Panc1 (cell line): ENCODE measurements at regions not wholly inside any gene's neighbourhood (a gene's known extent, or its start where the extent isn't known, plus 50 kb on each side); places are given as distances from the start of the nearest gene placed in this dataset.
A peak's percentile ranks its signal among the peaks of the same experiment; 100 is the strongest.

Source experiments
- ATAC-seq: fragments of 200-7000 bp; cut with Tn5 transposase; 2 replicates; pipeline ENCODE4 v1.9.1; 2020; ENCODE audit warnings: mild to moderate bottlenecking, moderate library complexity
- BruUV-seq: library from RNA; stranded (reverse); fragments of 400-500 nt; replicated peaks from 2 replicates; lab custom pipeline; 2021; lab: Mats Ljungman, UMichigan
- CTCF ChIA-PET: fragments of 300-600 bp; sonication (Branson Sonifier 250); formaldehyde crosslinking; loops from one replicate; lab custom pipeline; 2022; ENCODE audit warnings: antibody characterized with exemption; lab: Charles Lee
- POLR2A ChIA-PET: fragments of 300-600 bp; sonication (Branson Sonifier 250); formaldehyde crosslinking; loops from one replicate; lab custom pipeline; 2022; ENCODE audit warnings: antibody characterized with exemption; lab: Charles Lee
- DNase-seq: peaks from one replicate; pipeline ENCODE4 v3.0.0-alpha.2; 2010; ENCODE audit warnings: low read depth, low spot score
- H3K27ac ChIP-seq: 2 replicates; pipeline ENCODE4 v1.5.1; 2011; ENCODE audit warnings: mild to moderate bottlenecking, low read length, inconsistent platforms
- H3K27me3 ChIP-seq: fragments of 200-500 bp; sonication (Bioruptor generic); 2 replicates; pipeline ENCODE4 v1.6.0; 2014; ENCODE audit warnings: low read length, inconsistent platforms; ENCODE audit not compliant: control insufficient read depth, insufficient read depth
- H3K36me3 ChIP-seq: fragments of 200-500 bp; sonication (Bioruptor generic); 2 replicates; pipeline ENCODE4 v1.5.1; 2014; ENCODE audit warnings: inconsistent platforms, mild to moderate bottlenecking, low read length, moderate library complexity; ENCODE audit not compliant: control insufficient read depth, insufficient read depth
- H3K4me1 ChIP-seq: 2 replicates; pipeline ENCODE4 v1.5.1; 2011; ENCODE audit warnings: inconsistent platforms, mild to moderate bottlenecking, low read length, moderate library complexity; ENCODE audit not compliant: control insufficient read depth, insufficient read depth
- H3K4me3 ChIP-seq, 2 experiments: 2 replicates each; pipeline ENCODE4 v1.5.1; 2011 to 2012; ENCODE audit warnings: low read depth in 2 of 2, low read length in 2 of 2, mild to moderate bottlenecking in 2 of 2, inconsistent platforms in 1 of 2, moderate library complexity in 1 of 2
- H3K9me3 ChIP-seq: fragments of 200-500 bp; sonication (Bioruptor generic); 2 replicates; pipeline ENCODE4 v1.5.1; 2014; ENCODE audit warnings: low read depth, mild to moderate bottlenecking, inconsistent platforms, low read length, moderate library complexity; ENCODE audit not compliant: control insufficient read depth, insufficient read depth
- POLR2AphosphoS5 ChIP-seq: IDR thresholded peaks from 2 replicates; pipeline ENCODE4 v1.6.1; 2012; ENCODE audit warnings: mild to moderate bottlenecking, low read depth, low read length, moderate library complexity
- REST ChIP-seq, 2 experiments: IDR thresholded peaks; 2 replicates each; pipeline ENCODE4 v1.6.1; 2011 to 2012; ENCODE audit warnings: low read depth in 2 of 2, control low read depth in 1 of 2, low read length in 1 of 2, mild to moderate bottlenecking in 1 of 2, moderate library complexity in 1 of 2; ENCODE audit not compliant: insufficient read depth in 1 of 2
- SIN3A ChIP-seq: IDR thresholded peaks from 2 replicates; pipeline ENCODE4 v1.6.1; 2012; ENCODE audit warnings: low read depth, mild to moderate bottlenecking, low read length, moderate library complexity, borderline replicate concordance; ENCODE audit not compliant: insufficient read depth
- TCF7L2 ChIP-seq: IDR thresholded peaks from 2 replicates; pipeline ENCODE4 v1.6.1; 2011; ENCODE audit warnings: mild to moderate bottlenecking, low read depth, low read length, inconsistent platforms
- in situ Hi-C: cut with HindIII; loops from 2 replicates; pipeline ENCODE4 v1.10.0; 2016; ENCODE audit warnings: low sequenced_read_pairs, low pct_unique_long_range_greater_than_20kb
- intact Hi-C: fragments of 100-400 bp; cut with micrococcal nuclease; formaldehyde crosslinking; loops from one replicate; pipeline ENCODE4 v1.10.0; 2022; ENCODE audit not compliant: unreplicated experiment
- TF ChIP-seq, protein P1 (sequence below): fragments of 450-650 bp; IDR thresholded peaks from 2 replicates; pipeline ENCODE4 v1.5.1; 2017; ENCODE audit warnings: mild to moderate bottlenecking

- DNase-seq = no peak
- in situ Hi-C loops = no loop called here
- ATAC-seq = no peak
- intact Hi-C loops = no loop called here
- ChIA-PET POLR2A (no interaction called here), CTCF (no interaction called here)
- TF ChIP-seq SIN3A (no peak), REST (IDR thresholded peaks at IDR 0.05; ENCODE audit: insufficient read depth in 1 of 2, low read depth in 2 of 2, low read length in 1 of 2) (no peak), TCF7L2 (no peak), POLR2AphosphoS5 (no peak)
- TF ChIP-seq, protein P1, sequence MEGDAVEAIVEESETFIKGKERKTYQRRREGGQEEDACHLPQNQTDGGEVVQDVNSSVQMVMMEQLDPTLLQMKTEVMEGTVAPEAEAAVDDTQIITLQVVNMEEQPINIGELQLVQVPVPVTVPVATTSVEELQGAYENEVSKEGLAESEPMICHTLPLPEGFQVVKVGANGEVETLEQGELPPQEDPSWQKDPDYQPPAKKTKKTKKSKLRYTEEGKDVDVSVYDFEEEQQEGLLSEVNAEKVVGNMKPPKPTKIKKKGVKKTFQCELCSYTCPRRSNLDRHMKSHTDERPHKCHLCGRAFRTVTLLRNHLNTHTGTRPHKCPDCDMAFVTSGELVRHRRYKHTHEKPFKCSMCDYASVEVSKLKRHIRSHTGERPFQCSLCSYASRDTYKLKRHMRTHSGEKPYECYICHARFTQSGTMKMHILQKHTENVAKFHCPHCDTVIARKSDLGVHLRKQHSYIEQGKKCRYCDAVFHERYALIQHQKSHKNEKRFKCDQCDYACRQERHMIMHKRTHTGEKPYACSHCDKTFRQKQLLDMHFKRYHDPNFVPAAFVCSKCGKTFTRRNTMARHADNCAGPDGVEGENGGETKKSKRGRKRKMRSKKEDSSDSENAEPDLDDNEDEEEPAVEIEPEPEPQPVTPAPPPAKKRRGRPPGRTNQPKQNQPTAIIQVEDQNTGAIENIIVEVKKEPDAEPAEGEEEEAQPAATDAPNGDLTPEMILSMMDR = no peak
- H3K36me3 ChIP-seq = no peaks in the 10 kb centered on the region
- H3K4me1 ChIP-seq = no peaks in the 10 kb centered on the region
- no peak overlapping the region for H3K4me3 ChIP-seq
- no TSS peak for BruUV-seq
- H3K9me3 ChIP-seq = no peaks in the 10 kb centered on the region
- no peak overlapping the region for H3K27ac ChIP-seq
- H3K27me3 ChIP-seq = no peaks in the 10 kb centered on the region
Measured at GRCh38 chr9:81758123-81758797, 68.9 kb upstream of the TLE1 start.

DNA sequence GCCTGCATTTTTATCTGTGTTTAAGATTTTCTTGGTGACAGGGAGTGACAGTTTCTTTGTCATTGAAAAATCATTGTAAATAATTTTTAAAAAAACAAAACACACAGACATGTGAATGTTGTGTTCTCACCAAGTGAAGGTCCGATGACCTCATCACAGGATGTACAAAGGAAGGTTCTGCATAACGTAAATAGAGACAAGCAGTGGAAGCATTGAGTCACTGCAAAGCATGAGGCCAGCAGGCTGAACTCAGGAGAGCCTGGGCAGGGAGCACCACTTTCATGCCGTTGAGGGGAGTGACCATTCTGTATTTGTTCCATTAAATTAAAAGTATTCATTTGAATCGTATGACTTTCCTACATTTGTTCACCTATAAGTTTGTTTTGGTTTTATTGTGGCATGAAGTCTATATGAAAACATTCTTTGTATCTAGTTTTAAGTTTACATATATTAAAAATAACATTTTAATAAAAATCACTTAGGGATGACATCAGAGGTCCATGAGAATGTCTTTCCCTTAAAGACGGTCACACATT lies 70.4 kb upstream of the TLE1 start:
- H3K4me1 ChIP-seq = no peaks in the 10 kb centered on the region
- BruUV-seq = no TSS peak
- no peaks in the 10 kb centered on the region for H3K27me3 ChIP-seq
- no peak overlapping the region for H3K4me3 ChIP-seq
- intact Hi-C loops = no loop called here
- ChIA-PET POLR2A (no interaction called here), CTCF (no interaction called here)
- DNase-seq = peak; percentile 51
- H3K36me3 ChIP-seq = no peaks in the 10 kb centered on the region
- H3K27ac ChIP-seq = no peak overlapping the region
- ATAC-seq = no peak
- H3K9me3 ChIP-seq = no peaks in the 10 kb centered on the region
- in situ Hi-C loops = no loop called here
- TF ChIP-seq, protein P1 = no peak
- TF ChIP-seq REST (IDR thresholded peaks at IDR 0.05; ENCODE audit: insufficient read depth in 1 of 2, low read depth in 2 of 2, low read length in 1 of 2) (no peak), SIN3A (no peak), POLR2AphosphoS5 (no peak), TCF7L2 (no peak)
